PC-3 (cell line): ENCODE measurements at regions not wholly inside any gene's neighbourhood (a gene's known extent, or its start where the extent isn't known, plus 50 kb on each side); places are given as distances from the start of the nearest gene placed in this dataset.

Source experiments
- ATAC-seq: fragments of 200-7000 bp; cut with Tn5 transposase; 2 replicates; pipeline ENCODE4 v1.9.1; 2020; ENCODE audit warnings: mild to moderate bottlenecking, moderate library complexity
- BruUV-seq: library from RNA; stranded (reverse); fragments of 400-500 nt; replicated peaks from 2 replicates; lab custom pipeline; 2021; lab: Mats Ljungman, UMichigan
- CTCF ChIA-PET: fragments of 300-600 bp; sonication (Branson Sonifier 250); formaldehyde crosslinking; loops from one replicate; lab custom pipeline; 2022; ENCODE audit warnings: antibody characterized with exemption; lab: Charles Lee
- POLR2A ChIA-PET: fragments of 300-600 bp; sonication (Branson Sonifier 250); formaldehyde crosslinking; loops from one replicate; lab custom pipeline; 2022; ENCODE audit warnings: antibody characterized with exemption; ENCODE audit not compliant: unreplicated experiment; lab: Charles Lee
- DNase-seq: peaks from one replicate; pipeline ENCODE4 v3.0.0-alpha.2; 2015
- H2AFZ ChIP-seq: fragments of 300-600 bp; sonication (generic); 2 replicates; pipeline ENCODE4 v1.6.0; 2016; ENCODE audit warnings: antibody characterized with exemption, low read length
- H3F3A ChIP-seq: fragments of 300-600 bp; sonication (generic); one replicate; pipeline ENCODE4 v1.6.0; 2017; ENCODE audit warnings: antibody characterized with exemption, low read length, control low read depth, mild to moderate bottlenecking; ENCODE audit not compliant: unreplicated experiment
- H3K27ac ChIP-seq: fragments of 300-600 bp; sonication (generic); 2 replicates; pipeline ENCODE4 v1.5.1; 2016; ENCODE audit warnings: mild to moderate bottlenecking, low read length
- H3K27me3 ChIP-seq: fragments of 300-600 bp; sonication (generic); 2 replicates; pipeline ENCODE4 v1.6.1; 2016; ENCODE audit warnings: low read length, mixed read lengths
- H3K36me3 ChIP-seq: fragments of 300-600 bp; sonication (generic); 2 replicates; pipeline ENCODE4 v1.6.1; 2016; ENCODE audit warnings: low read depth, mixed run types, low read length, mixed read lengths
- H3K4me1 ChIP-seq: fragments of 300-600 bp; sonication (generic); 2 replicates; pipeline ENCODE4 v1.5.1; 2016; ENCODE audit warnings: low read length; ENCODE audit not compliant: insufficient read depth
- H3K4me2 ChIP-seq: fragments of 300-600 bp; sonication (generic); 2 replicates; pipeline ENCODE4 v1.6.0; 2016; ENCODE audit warnings: low read length
- H3K4me3 ChIP-seq: fragments of 300-600 bp; sonication (generic); 2 replicates; pipeline ENCODE4 v1.5.1; 2016; ENCODE audit warnings: mild to moderate bottlenecking, low read length, mixed read lengths
- H3K79me2 ChIP-seq: fragments of 300-600 bp; sonication (generic); 2 replicates; pipeline ENCODE4 v1.6.1; 2017; ENCODE audit warnings: low read length, mixed read lengths
- H3K9ac ChIP-seq: fragments of 300-600 bp; sonication (generic); 2 replicates; pipeline ENCODE4 v1.6.0; 2016; ENCODE audit warnings: mild to moderate bottlenecking, low read length
- H3K9me2 ChIP-seq: fragments of 300-600 bp; sonication (generic); replicated peaks from 2 replicates; pipeline ENCODE4 v1.6.1; 2016; ENCODE audit warnings: mixed run types, low read length, mixed read lengths
- H3K9me3 ChIP-seq: fragments of 300-600 bp; sonication (generic); 2 replicates; pipeline ENCODE4 v1.6.1; 2016; ENCODE audit warnings: low read length, mixed read lengths
- H4K20me1 ChIP-seq: fragments of 300-600 bp; sonication (generic); 2 replicates; pipeline ENCODE4 v1.6.1; 2016; ENCODE audit warnings: low read length, mixed read lengths
- EZH2 ChIP-seq: fragments of 300-600 bp; sonication (generic); IDR thresholded peaks from one replicate; pipeline ENCODE4 v1.6.1; 2017; ENCODE audit warnings: antibody characterized with exemption, mild to moderate bottlenecking, low read length; ENCODE audit not compliant: unreplicated experiment
- EZH2phosphoT487 ChIP-seq: fragments of 300-600 bp; sonication (generic); IDR thresholded peaks from 2 replicates; pipeline ENCODE4 v1.6.1; 2018; ENCODE audit warnings: mild to moderate bottlenecking, antibody characterized with exemption, low read length, borderline replicate concordance
- intact Hi-C: fragments of 100-400 bp; cut with micrococcal nuclease; formaldehyde crosslinking; loops from 2 replicates; pipeline ENCODE4 v1.9.0; 2023
- TF ChIP-seq, protein P1 (sequence below): fragments of 300-600 bp; sonication (generic); conservative IDR thresholded peaks from 2 replicates; pipeline ENCODE4 v1.5.1; 2017; ENCODE audit warnings: antibody characterized with exemption, low read depth, mild to moderate bottlenecking, low read length

- CTCF ChIA-PET = no interaction called here
- Histone ChIP-seq H3K4me1 (no peaks in the 10 kb centered on the region), H3K9me2 (no peaks in the 10 kb centered on the region), H2AFZ (no peak overlapping the region), H3K27me3 (peaks cover 3% of the 10 kb centered on the region; the same call in 1 of the 2 replicates), H3F3A (no peaks in the 10 kb centered on the region), H3K79me2 (no peaks in the 10 kb centered on the region), H3K4me3 (no peak overlapping the region), H3K36me3 (no peaks in the 10 kb centered on the region), H3K4me2 (no peak overlapping the region), H3K9me3 (no peaks in the 10 kb centered on the region), H3K27ac (no peak overlapping the region), H3K9ac (no peak overlapping the region), H4K20me1 (no peaks in the 10 kb centered on the region)
- BruUV-seq = no TSS peak
- TF ChIP-seq EZH2 (no peak), EZH2phosphoT487 (no peak)
- ATAC-seq (no peak), DNase-seq (no peak)
- POLR2A ChIA-PET = no interaction called here
- intact Hi-C loops = no loop called here
These were observed 169.0 kb downstream of the MYCN start for GRCh38 chr2:16109368-16109820.

GRCh38 chr2:16107246-16107645 is 166.9 kb downstream of the MYCN start:
- H3F3A ChIP-seq = no peaks in the 10 kb centered on the region
- ChIA-PET CTCF (no interaction called here), POLR2A (no interaction called here)
- H3K79me2 ChIP-seq = no peaks in the 10 kb centered on the region
- intact Hi-C loops = no loop called here
- no peaks in the 10 kb centered on the region for H3K4me1 ChIP-seq
- no peak overlapping the region for H3K4me2 ChIP-seq
- H4K20me1 ChIP-seq = no peaks in the 10 kb centered on the region
- BruUV-seq = no TSS peak
- DNase-seq (no peak), ATAC-seq (no peak)
- no peak overlapping the region for H3K27ac ChIP-seq
- no peak overlapping the region for H3K4me3 ChIP-seq
- H3K9me3 ChIP-seq = no peaks in the 10 kb centered on the region
- H3K27me3 ChIP-seq = peaks cover 3% of the 10 kb centered on the region; the same call in 1 of the 2 replicates
- H2AFZ ChIP-seq = no peak overlapping the region
- H3K9ac ChIP-seq = no peak overlapping the region
- no peaks in the 10 kb centered on the region for H3K9me2 ChIP-seq
- no peak for TF ChIP-seq EZH2
- TF ChIP-seq, protein P1, sequence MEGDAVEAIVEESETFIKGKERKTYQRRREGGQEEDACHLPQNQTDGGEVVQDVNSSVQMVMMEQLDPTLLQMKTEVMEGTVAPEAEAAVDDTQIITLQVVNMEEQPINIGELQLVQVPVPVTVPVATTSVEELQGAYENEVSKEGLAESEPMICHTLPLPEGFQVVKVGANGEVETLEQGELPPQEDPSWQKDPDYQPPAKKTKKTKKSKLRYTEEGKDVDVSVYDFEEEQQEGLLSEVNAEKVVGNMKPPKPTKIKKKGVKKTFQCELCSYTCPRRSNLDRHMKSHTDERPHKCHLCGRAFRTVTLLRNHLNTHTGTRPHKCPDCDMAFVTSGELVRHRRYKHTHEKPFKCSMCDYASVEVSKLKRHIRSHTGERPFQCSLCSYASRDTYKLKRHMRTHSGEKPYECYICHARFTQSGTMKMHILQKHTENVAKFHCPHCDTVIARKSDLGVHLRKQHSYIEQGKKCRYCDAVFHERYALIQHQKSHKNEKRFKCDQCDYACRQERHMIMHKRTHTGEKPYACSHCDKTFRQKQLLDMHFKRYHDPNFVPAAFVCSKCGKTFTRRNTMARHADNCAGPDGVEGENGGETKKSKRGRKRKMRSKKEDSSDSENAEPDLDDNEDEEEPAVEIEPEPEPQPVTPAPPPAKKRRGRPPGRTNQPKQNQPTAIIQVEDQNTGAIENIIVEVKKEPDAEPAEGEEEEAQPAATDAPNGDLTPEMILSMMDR = no peak
- TF ChIP-seq EZH2phosphoT487 = no peak
- H3K36me3 ChIP-seq = no peaks in the 10 kb centered on the region

DNA sequence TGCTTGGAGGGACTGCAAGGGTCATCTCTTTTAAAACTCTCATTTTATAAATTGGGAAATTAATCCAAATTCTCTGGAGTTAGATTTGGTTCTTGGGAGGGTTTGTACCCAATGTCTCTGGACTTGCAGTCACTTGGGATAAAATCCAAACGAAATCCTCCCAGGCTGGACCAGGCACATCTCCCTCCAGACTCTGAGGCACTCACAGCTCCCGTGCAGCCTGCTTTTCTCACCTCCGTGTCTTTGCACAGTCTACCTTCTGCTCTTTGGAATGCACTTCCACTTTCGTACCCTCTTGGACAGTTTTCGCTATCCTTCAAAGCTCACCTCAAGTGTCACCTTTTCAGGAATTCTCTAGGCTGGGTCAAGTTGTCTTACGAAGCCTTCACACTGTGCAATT is 166.3 kb downstream of the MYCN start:
- Histone ChIP-seq H4K20me1 (no peaks in the 10 kb centered on the region), H3K4me1 (no peaks in the 10 kb centered on the region), H3K79me2 (no peaks in the 10 kb centered on the region), H3K27me3 (peaks cover 3% of the 10 kb centered on the region; the same call in 1 of the 2 replicates), H3F3A (no peaks in the 10 kb centered on the region), H3K4me3 (no peak overlapping the region), H2AFZ (no peak overlapping the region), H3K9me2 (no peaks in the 10 kb centered on the region), H3K9me3 (no peaks in the 10 kb centered on the region), H3K36me3 (no peaks in the 10 kb centered on the region), H3K27ac (no peak overlapping the region), H3K4me2 (no peak overlapping the region), H3K9ac (no peak overlapping the region)
- ATAC-seq (no peak), DNase-seq (no peak)
- no TSS peak for BruUV-seq
- POLR2A ChIA-PET = no interaction called here
- CTCF ChIA-PET = no interaction called here
- no peak for TF ChIP-seq EZH2phosphoT487
- no peak for TF ChIP-seq EZH2
- TF ChIP-seq, protein P1 = no peak
- intact Hi-C loops = no loop called here
